Stimulated activated CD4-positive, alpha-beta T cell treated with anti-CD3 and anti-CD28 coated beads, TNF-alpha, amount 100 ng/mL, for 24 hours (primary cell): ENCODE measurements at regions not wholly inside any gene's neighbourhood (a gene's known extent, or its start where the extent isn't known, plus 50 kb on each side); places are given as distances from the start of the nearest gene placed in this dataset.
"Not testable (repeated sequence)": the region's sequence is repeated elsewhere in the genome, so short reads cannot be mapped to it uniquely, and the experiment has no call there.

ENCODE experiments used
- DNase-seq, 3 experiments: peaks; one replicate each; pipeline ENCODE4 v3.0.0-alpha.2; 2020; ENCODE audit warnings: low read depth in 3 of 3

DNA sequence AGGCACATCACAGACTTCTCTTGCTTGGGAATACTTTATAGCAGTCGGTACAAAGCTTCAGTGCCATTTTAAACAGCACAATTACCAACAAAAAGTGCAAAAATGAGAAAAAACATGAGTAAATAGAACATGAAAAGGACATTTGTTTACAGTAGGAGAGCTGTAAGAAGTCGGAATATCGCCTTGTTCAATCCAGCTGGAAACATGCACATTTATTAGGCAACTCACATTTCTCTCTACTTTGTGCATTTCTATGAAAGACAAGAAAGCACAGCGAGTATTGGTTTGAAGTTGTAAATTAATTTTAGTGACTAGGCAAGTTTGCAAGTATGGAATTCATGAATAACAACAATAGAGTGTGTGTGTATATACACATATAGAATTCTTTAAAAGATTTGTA, 484.7 kb downstream of the DACH1 start:
- DNase-seq = no peak

DNA sequence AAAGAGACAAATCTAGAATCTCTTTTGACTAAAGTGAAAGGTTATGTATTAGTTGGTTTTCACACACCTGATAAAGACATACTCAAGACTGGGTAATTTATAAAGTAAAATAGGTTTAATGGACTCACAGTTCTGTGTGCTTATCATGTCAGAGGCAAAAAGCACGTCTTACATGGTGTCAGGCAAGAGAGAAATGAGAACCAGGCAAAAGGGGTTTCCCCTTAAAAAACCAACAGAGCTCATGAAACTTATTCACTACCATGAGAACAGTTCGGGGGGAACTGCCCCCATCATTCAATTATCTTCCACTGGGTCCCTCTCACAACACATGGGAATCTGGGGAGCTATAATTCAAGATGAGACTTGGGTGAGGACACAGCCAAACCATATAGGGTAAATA, 486.8 kb downstream of the DACH1 start:
- no peak for DNase-seq

DNA sequence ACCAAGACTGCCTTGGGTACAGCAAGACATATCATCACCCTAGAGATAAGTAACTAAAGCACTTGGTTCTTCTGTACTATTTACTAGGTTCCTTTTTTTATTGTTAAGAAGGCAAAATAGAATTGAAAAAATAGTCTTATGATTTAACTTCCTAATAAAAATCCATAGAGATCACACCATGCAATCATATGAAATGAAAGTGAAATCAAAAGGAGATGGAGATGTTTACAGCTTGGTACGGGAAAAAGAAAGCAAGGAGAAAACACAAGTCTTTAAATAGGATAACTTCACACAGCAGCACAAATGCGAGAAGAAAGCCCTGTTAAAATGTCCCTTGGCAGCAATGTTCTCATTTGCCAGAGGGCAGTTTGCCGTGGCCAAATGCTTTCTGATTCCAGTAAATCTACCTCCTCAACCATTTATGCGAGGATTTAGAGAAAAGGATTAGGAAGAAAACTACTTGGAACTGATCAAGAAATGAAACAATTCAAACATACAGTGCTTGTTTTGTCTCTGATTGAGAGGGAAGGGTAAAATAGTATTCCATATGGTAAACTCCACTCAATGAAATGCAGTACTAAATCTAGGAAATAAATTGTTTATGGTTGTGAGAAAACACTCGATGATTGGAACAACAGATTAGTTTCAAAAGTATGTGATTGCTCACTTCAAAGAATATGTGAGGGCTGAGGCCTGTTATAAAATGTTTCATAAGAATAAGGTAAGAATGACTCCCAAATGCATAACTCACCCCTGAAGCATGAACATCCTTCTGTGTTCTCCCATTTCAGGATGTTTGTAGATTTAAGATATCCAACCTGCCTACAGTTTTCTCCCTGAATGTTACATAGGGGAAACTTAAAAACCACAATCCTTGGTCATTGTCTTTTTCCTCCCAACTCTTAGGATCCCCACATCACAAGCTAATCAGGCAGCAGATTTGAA, 487.8 kb downstream of the DACH1 start:
- DNase-seq = no peak

- DNase-seq = no peak
Measured at GRCh38 chr13:71374471-71375049, 492.4 kb downstream of the DACH1 start.

DNA sequence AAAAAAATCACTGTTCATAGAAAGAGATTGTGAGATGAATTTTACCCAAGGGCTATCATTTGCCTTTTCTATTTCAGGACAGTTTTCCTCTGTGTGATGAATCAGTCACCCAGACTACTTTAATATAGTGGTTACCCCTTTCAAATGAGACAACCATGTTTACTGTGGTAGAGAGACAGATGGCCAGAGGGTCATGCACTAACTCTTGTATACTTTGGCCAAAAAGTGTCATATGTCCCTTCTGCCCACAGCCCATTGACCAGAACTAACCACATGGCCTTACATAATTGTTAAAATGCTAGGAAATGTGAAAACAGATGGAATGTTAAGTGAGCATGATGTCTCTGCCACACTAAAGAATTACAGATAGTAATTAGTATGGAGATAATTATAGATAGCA, 498.7 kb downstream of the DACH1 start:
- DNase-seq = no peak

DNA sequence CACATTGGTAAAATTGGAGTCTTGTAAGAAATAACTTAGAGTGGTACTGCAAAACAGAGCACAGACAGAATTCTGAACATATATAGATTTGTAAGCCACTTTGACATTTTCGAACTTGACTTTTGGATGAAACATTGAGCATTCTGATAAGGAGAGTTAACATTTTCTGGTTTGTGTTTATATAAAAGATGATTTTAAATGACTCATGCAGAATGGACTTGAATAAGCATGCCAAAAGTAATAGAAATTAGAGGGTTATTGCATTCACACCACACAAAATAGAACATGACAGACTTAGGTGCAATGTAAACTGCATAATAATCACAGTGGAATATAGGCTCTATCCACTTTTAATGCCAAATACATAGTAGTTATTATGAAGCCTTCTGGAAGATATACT, 507.0 kb downstream of the DACH1 start:
- no peak for DNase-seq

GRCh38 chr13:71359641-71360040, 507.4 kb downstream of the DACH1 start:
- DNase-seq = no peak

GRCh38 chr13:71358218-71358617, 508.8 kb downstream of the DACH1 start:
- no peak for DNase-seq

DNA sequence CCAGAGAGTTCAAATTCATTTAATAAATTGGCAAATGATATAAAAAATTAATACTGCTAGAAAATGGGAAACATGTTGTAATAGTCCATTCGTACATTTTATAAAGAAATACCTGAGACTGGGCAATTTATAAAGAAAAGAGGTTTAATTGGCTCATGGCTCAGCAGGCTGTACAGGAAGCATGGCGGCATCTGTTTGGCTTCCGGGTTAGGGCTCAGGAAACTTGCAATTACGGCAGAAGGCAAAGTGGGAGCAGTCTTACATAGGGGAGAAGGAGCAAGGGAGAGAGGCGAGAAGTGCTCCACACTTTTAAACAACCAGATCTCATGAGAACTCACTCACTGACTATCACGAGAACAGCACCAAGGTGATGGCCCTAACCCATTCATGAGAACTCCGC, 512.0 kb downstream of the DACH1 start:
- DNase-seq = no peak

- DNase-seq = no peak
Measured at GRCh38 chr13:71350886-71351285, 516.1 kb downstream of the DACH1 start.

- DNase-seq = not testable (repeated sequence)
Measured at GRCh38 chr13:71345856-71346255, 521.1 kb downstream of the DACH1 start.

- DNase-seq = no peak
Measured at GRCh38 chr13:71339736-71340135, 527.3 kb downstream of the DACH1 start.

DNA sequence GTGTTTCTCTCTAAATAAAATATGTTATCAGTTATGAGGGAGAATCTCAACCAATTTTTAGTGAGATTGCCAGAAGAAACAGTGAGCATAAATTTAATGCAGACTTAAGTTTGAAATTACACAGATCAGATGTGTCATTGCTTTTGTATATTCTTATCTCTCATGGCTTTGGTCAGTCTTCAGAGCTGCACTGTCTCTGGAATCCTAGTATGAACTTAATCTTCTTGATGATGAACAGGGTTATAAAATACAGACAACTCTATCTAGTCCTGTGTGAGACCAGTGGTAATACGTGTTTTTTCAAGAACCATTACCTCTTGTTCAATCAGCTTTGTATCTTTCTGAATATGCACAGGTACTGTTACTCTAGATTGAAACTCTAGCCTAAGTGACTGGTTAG, 528.0 kb downstream of the DACH1 start:
- DNase-seq = no peak

DNA sequence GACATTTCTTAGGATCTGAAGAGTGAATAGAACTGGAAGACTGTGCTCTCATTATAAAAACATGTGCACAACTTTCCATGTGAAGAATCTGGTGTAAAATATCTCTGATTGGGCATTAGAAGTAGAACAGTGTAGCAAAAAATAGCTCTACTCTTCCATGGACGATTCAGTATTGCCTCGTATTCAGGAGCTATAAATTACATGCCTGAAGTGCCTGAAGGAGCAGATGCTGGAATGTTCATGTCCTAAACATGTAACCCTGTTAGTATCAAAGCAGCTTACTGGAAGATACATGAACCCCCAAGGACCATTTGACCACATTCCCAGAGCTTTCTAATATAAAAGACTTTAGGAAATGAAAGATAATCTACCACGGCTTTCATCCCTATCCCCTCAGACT, 528.9 kb downstream of the DACH1 start:
- DNase-seq = no peak

DNA sequence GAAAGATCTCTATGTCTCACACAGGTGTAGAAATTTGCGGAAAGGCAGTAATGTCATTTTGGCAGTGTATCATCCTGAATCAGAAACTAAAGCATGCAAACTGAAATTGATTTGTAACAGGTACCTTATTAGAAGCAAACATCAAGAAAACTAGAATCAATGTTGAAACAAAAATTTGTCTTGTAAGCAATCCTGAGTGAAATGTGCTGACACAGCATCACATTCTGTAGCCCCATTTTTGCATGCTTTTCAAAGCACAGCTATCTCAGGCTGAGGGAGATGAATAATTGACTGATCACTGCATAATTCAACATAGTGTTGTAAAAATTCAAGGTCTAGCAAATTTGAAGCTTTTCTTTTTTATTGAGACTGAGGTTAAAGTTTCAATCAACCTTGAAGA, 539.7 kb downstream of the DACH1 start:
- no peak for DNase-seq

- no peak for DNase-seq
Measured at GRCh38 chr13:71325556-71325955, 541.4 kb downstream of the DACH1 start.

- no peak for DNase-seq
Measured at GRCh38 chr13:71323266-71323665, 543.7 kb downstream of the DACH1 start.

GRCh38 chr13:71320452-71320851, 546.6 kb downstream of the DACH1 start:
- no peak for DNase-seq

DNA sequence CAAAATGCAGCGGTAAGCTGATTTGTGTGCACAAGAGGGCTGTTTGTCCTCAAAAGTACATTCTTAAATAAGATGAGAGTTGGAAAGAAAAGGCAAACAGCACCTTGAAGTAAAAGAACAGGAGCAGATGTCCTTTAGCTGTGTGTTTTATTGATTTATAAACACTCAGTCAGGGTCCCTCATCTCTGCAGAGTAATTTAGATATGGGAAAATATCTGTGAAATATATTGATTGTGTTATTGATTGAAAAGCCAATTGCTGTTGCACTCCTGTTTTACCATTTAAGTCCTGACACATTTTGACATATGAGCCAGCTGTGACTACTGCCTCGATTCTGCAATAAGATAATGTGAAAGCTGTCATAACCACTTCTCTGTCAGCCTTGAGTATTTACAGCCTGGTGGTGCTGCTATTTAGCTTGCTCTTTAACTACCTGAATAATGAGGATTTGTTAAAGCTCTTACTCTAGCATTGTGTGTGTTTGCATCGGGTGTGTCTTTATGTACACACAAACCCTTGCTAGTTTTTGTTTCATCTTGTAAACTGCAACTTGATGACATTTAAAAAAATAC, 550.1 kb downstream of the DACH1 start:
- no peak for DNase-seq

GRCh38 chr13:71312923-71313322, 554.1 kb downstream of the DACH1 start:
- DNase-seq = no peak

- DNase-seq = no peak
Measured at GRCh38 chr13:71309905-71310304, 557.1 kb downstream of the DACH1 start.

GRCh38 chr13:71306821-71307220, 560.2 kb downstream of the DACH1 start:
- DNase-seq = no peak

GRCh38 chr13:71304861-71305260, 562.1 kb downstream of the DACH1 start:
- DNase-seq = no peak
